HL-60 (cell line): ENCODE measurements at regions not wholly inside any gene's neighbourhood (a gene's known extent, or its start where the extent isn't known, plus 50 kb on each side); places are given as distances from the start of the nearest gene placed in this dataset.

Experiments
- DNase-seq, 2 experiments: peaks; one replicate each; pipeline ENCODE4 v3.0.0-alpha.2; 2010 to 2020; ENCODE audit warnings: low read depth in 1 of 2, low spot score in 1 of 2
- H3K27ac ChIP-seq: fragments of 250-450 bp; sonication (Bioruptor Pico); replicated peaks from 2 replicates; pipeline ENCODE4 v1.5.1; 2020; ENCODE audit warnings: mild to moderate bottlenecking, moderate library complexity
- H3K27me3 ChIP-seq: fragments of 250-450 bp; sonication (Bioruptor Pico); 2 replicates; pipeline ENCODE4 v1.5.1; 2021; ENCODE audit warnings: mild to moderate bottlenecking, moderate library complexity; ENCODE audit not compliant: insufficient read depth, poor library complexity, severe bottlenecking
- H3K4me3 ChIP-seq: replicated peaks from 2 replicates; pipeline ENCODE4 v1.5.1; 2011; ENCODE audit warnings: mild to moderate bottlenecking, control low read depth, low read length; ENCODE audit not compliant: insufficient read depth
- CTCF ChIP-seq: IDR thresholded peaks from one replicate; pipeline ENCODE4 v1.5.1; 2011; ENCODE audit warnings: low read length, control low read depth, inconsistent platforms; ENCODE audit not compliant: insufficient read depth
- GABPA ChIP-seq: IDR thresholded peaks from 2 replicates; pipeline ENCODE4 v1.6.1; 2012; ENCODE audit warnings: low read depth
- POLR2AphosphoS5 ChIP-seq: IDR thresholded peaks from 2 replicates; pipeline ENCODE4 v1.6.1; 2012; ENCODE audit warnings: low read depth
- REST ChIP-seq: IDR thresholded peaks from 2 replicates; pipeline ENCODE4 v1.6.1; 2012; ENCODE audit warnings: low read depth; ENCODE audit not compliant: insufficient replicate concordance
- SPI1 ChIP-seq: IDR thresholded peaks from 2 replicates; pipeline ENCODE4 v1.6.1; 2012; ENCODE audit warnings: low read depth, mild to moderate bottlenecking, borderline replicate concordance

- DNase-seq = no peak
- Histone ChIP-seq H3K27me3 (no peaks in the 10 kb centered on the region), H3K4me3 (no peak overlapping the region), H3K27ac (no peak overlapping the region)
- no peak for TF ChIP-seq CTCF
- TF ChIP-seq POLR2AphosphoS5 = no peak
- no peak for TF ChIP-seq GABPA
- TF ChIP-seq REST = no peak
- no peak for TF ChIP-seq SPI1
Observed at GRCh38 chr5:9852671-9853070, 222.5 kb upstream of the TAS2R1 start.

- H3K27ac ChIP-seq = no peak overlapping the region
- DNase-seq = no peak
- no peaks in the 10 kb centered on the region for H3K27me3 ChIP-seq
- TF ChIP-seq CTCF = no peak
- no peak for TF ChIP-seq REST
- no peak for TF ChIP-seq SPI1
- TF ChIP-seq GABPA = no peak
- H3K4me3 ChIP-seq = no peak overlapping the region
Observed at GRCh38 chr5:9851458-9851857, 221.3 kb upstream of the TAS2R1 start.

- no peak overlapping the region for H3K4me3 ChIP-seq
- H3K27me3 ChIP-seq = no peaks in the 10 kb centered on the region
- H3K27ac ChIP-seq = no peak overlapping the region
- TF ChIP-seq GABPA (no peak), CTCF (no peak), POLR2AphosphoS5 (no peak), REST (no peak), SPI1 (no peak)
- no peak for DNase-seq
Observed at GRCh38 chr5:9850456-9850855, 220.3 kb upstream of the TAS2R1 start.
